GM12891 (cell line): ENCODE measurements at regions not wholly inside any gene's neighbourhood (a gene's known extent, or its start where the extent isn't known, plus 50 kb on each side); places are given as distances from the start of the nearest gene placed in this dataset.
"Not testable (repeated sequence)": the region's sequence is repeated elsewhere in the genome, so short reads cannot be mapped to it uniquely, and the experiment has no call there.

Experiments
- DNase-seq: peaks from one replicate; pipeline ENCODE4 v3.0.0; 2011; ENCODE audit warnings: low spot score; ENCODE audit not compliant: insufficient read length
- FAIRE-seq: peaks from 2 replicates; lab custom pipeline; 2011; peaks lifted over from hg19 to GRCh38; lab: Jason Lieb, UNC
- PAX5 ChIP-seq: IDR thresholded peaks from 2 replicates; pipeline ENCODE4 v1.6.1; 2011; ENCODE audit warnings: low read length, moderate library complexity, mild to moderate bottlenecking; ENCODE audit not compliant: insufficient read depth, severe bottlenecking
- POLR2A ChIP-seq: IDR thresholded peaks from 2 replicates; pipeline ENCODE4 v1.6.1; 2011; ENCODE audit warnings: low read depth, low read length, control low read depth
- POLR2AphosphoS5 ChIP-seq: IDR thresholded peaks from 2 replicates; pipeline ENCODE4 v1.6.1; 2011; ENCODE audit warnings: low read depth, low read length, control low read depth
- POU2F2 ChIP-seq: IDR thresholded peaks from 2 replicates; pipeline ENCODE4 v1.6.1; 2011; ENCODE audit warnings: low read depth, mild to moderate bottlenecking, control low read depth, low read length, moderate library complexity
- SPI1 ChIP-seq: IDR thresholded peaks from 2 replicates; pipeline ENCODE4 v1.6.1; 2011; ENCODE audit warnings: low read depth, low read length, control low read depth
- TAF1 ChIP-seq: IDR thresholded peaks from 2 replicates; pipeline ENCODE4 v1.6.1; 2011; ENCODE audit warnings: low read depth, low read length, control low read depth

- no peak for FAIRE-seq
- DNase-seq, result no peak
- no peak for TF ChIP-seq POU2F2
- no peak for TF ChIP-seq POLR2AphosphoS5
- no peak for TF ChIP-seq POLR2A
- no peak for TF ChIP-seq SPI1
- TF ChIP-seq PAX5, result no peak
- no peak for TF ChIP-seq TAF1
Measured at GRCh38 chr2:82781176-82781915, 1677.7 kb downstream of the SUCLG1 start.

GRCh38 chr2:82780050-82780449 lies 1679.0 kb downstream of the SUCLG1 start:
- DNase-seq (no peak), FAIRE-seq (no peak)
- TF ChIP-seq PAX5 (no peak), POU2F2 (no peak), SPI1 (no peak), TAF1 (no peak), POLR2AphosphoS5 (no peak), POLR2A (no peak)

GRCh38 chr2:82752396-82752795 lies 1706.7 kb downstream of the SUCLG1 start:
- DNase-seq (no peak), FAIRE-seq (no peak)
- TF ChIP-seq POU2F2 (no peak), POLR2A (no peak), TAF1 (no peak), SPI1 (no peak), PAX5 (no peak), POLR2AphosphoS5 (no peak)

- TF ChIP-seq TAF1 (no peak), POLR2AphosphoS5 (no peak), PAX5 (no peak), SPI1 (no peak), POU2F2 (no peak), POLR2A (no peak)
- DNase-seq (no peak), FAIRE-seq (no peak)
Measured at GRCh38 chr2:82748653-82749052, 1710.4 kb downstream of the SUCLG1 start.

GRCh38 chr2:82740527-82740926 lies 1718.6 kb downstream of the SUCLG1 start:
- FAIRE-seq (no peak), DNase-seq (no peak)
- TF ChIP-seq POLR2A (no peak), POU2F2 (no peak), SPI1 (no peak)

GRCh38 chr2:82737965-82738364 lies 1721.1 kb downstream of the SUCLG1 start:
- FAIRE-seq, result not testable (repeated sequence)

GRCh38 chr2:82735336-82735735 lies 1723.7 kb downstream of the SUCLG1 start:
- FAIRE-seq (no peak), DNase-seq (no peak)
- TF ChIP-seq TAF1, result no peak
- no peak for TF ChIP-seq POLR2A
- TF ChIP-seq POU2F2, result no peak
- no peak for TF ChIP-seq POLR2AphosphoS5
- TF ChIP-seq SPI1, result no peak
- no peak for TF ChIP-seq PAX5

More at GRCh38 chr2:82737965-82738364, 1721.1 kb downstream of the SUCLG1 start:
- DNase-seq, result not testable (repeated sequence)

GRCh38 chr2:82731824-82732223 lies 1727.3 kb downstream of the SUCLG1 start:
- no peak for DNase-seq
- no peak for TF ChIP-seq TAF1
- no peak for TF ChIP-seq POLR2A
- no peak for TF ChIP-seq PAX5
- no peak for TF ChIP-seq POU2F2
- TF ChIP-seq POLR2AphosphoS5, result no peak
- TF ChIP-seq SPI1, result no peak
- no peak for FAIRE-seq

GRCh38 chr2:82730811-82731210 lies 1728.3 kb downstream of the SUCLG1 start:
- DNase-seq (no peak), FAIRE-seq (no peak)
- TF ChIP-seq POU2F2 (no peak), SPI1 (no peak), POLR2A (no peak), PAX5 (no peak), POLR2AphosphoS5 (no peak), TAF1 (no peak)

- no peak for FAIRE-seq
- no peak for DNase-seq
- TF ChIP-seq TAF1, result no peak
- no peak for TF ChIP-seq POU2F2
- TF ChIP-seq SPI1, result no peak
- no peak for TF ChIP-seq PAX5
- no peak for TF ChIP-seq POLR2A
- TF ChIP-seq POLR2AphosphoS5, result no peak
Measured at GRCh38 chr2:82728090-82728489, 1731.0 kb downstream of the SUCLG1 start.

- FAIRE-seq (no peak), DNase-seq (no peak)
- TF ChIP-seq POLR2A (no peak), TAF1 (no peak)
Measured at GRCh38 chr2:82708681-82709080, 1750.4 kb downstream of the SUCLG1 start.
